HepG2 (cell line): ENCODE measurements at regions not wholly inside any gene's neighbourhood (a gene's known extent, or its start where the extent isn't known, plus 50 kb on each side); places are given as distances from the start of the nearest gene placed in this dataset.

Experiments used
- CCAR2 ChIP-seq: fragments of 200-400 bp; formaldehyde crosslinking; optimal IDR thresholded peaks from 2 replicates; pipeline ENCODE3; 2018; ENCODE audit warnings: low read depth, mild to moderate bottlenecking, low read length, moderate library complexity
- CENPX ChIP-seq: sonication (generic); formaldehyde crosslinking; IDR thresholded peaks from 2 replicates; pipeline ENCODE4 v1.9.0; 2021; ENCODE audit warnings: mild to moderate bottlenecking, missing genetic modification reagents, moderate library complexity
- EHMT2 ChIP-seq: fragments of 200-600 bp; sonication (generic); IDR thresholded peaks from 2 replicates; pipeline ENCODE4 v1.7.0; 2017; ENCODE audit warnings: antibody characterized with exemption, low read depth, low read length, borderline replicate concordance
- FOXC1 ChIP-seq: sonication (generic); formaldehyde crosslinking; IDR thresholded peaks from 2 replicates; pipeline ENCODE4 v1.8.0; 2022; ENCODE audit warnings: mild to moderate bottlenecking, missing genetic modification reagents, borderline replicate concordance
- GATA4 ChIP-seq: sonication (generic); IDR thresholded peaks from 2 replicates; pipeline ENCODE4 v1.6.1; 2016; ENCODE audit warnings: antibody characterized with exemption, low read depth, borderline replicate concordance
- GMEB1 ChIP-seq: sonication (generic); formaldehyde crosslinking; IDR thresholded peaks from 2 replicates; pipeline ENCODE4 v1.5.1; 2020; ENCODE audit warnings: missing genetic modification reagents, mild to moderate bottlenecking, borderline replicate concordance
- HMG20A ChIP-seq: IDR thresholded peaks from 2 replicates; pipeline ENCODE4 v1.6.1; 2016; ENCODE audit warnings: borderline replicate concordance
- KAT8 ChIP-seq: IDR thresholded peaks from 2 replicates; pipeline ENCODE4 v1.6.1; 2016; ENCODE audit warnings: missing genetic modification reagents, missing compliant biosample characterization
- KDM2A ChIP-seq: sonication (generic); formaldehyde crosslinking; IDR thresholded peaks from 2 replicates; pipeline ENCODE4 v1.4.0; 2020; ENCODE audit warnings: low read depth, missing genetic modification reagents, borderline replicate concordance
- MEIS2 ChIP-seq: sonication (generic); formaldehyde crosslinking; IDR thresholded peaks from 2 replicates; pipeline ENCODE4 v1.9.0; 2021; ENCODE audit warnings: mild to moderate bottlenecking, missing genetic modification reagents
- NCOA5 ChIP-seq: sonication (generic); formaldehyde crosslinking; IDR thresholded peaks from 2 replicates; pipeline ENCODE4 v1.4.0; 2020; ENCODE audit warnings: missing genetic modification reagents
- NPAS2 ChIP-seq: sonication (generic); formaldehyde crosslinking; IDR thresholded peaks from 2 replicates; pipeline ENCODE4 v1.8.0; 2022; ENCODE audit warnings: mild to moderate bottlenecking, missing genetic modification reagents, borderline replicate concordance
- NRL ChIP-seq: sonication (generic); formaldehyde crosslinking; IDR thresholded peaks from 2 replicates; pipeline ENCODE4 v1.5.0; 2020; ENCODE audit warnings: missing genetic modification reagents, mild to moderate bottlenecking, moderate library complexity, borderline replicate concordance
- PPARG ChIP-seq: conservative IDR thresholded peaks from 2 replicates; pipeline ENCODE4 v1.6.1; 2016; ENCODE audit warnings: missing biosample characterization, missing genetic modification reagents
- TRIM24 ChIP-seq: sonication (generic); formaldehyde crosslinking; IDR thresholded peaks from 2 replicates; pipeline ENCODE4 v1.8.0; 2022; ENCODE audit warnings: mild to moderate bottlenecking, missing genetic modification reagents
- U2AF1 ChIP-seq: fragments of 200-400 bp; formaldehyde crosslinking; optimal IDR thresholded peaks from 2 replicates; pipeline ENCODE3; 2017; ENCODE audit warnings: mild to moderate bottlenecking, low read depth, low read length
- ZBTB7A ChIP-seq: sonication (generic); formaldehyde crosslinking; IDR thresholded peaks from 2 replicates; pipeline ENCODE4 v1.8.0; 2022; ENCODE audit warnings: mild to moderate bottlenecking, missing genetic modification reagents
- ZMYM3 ChIP-seq: sonication (generic); formaldehyde crosslinking; IDR thresholded peaks from 2 replicates; pipeline ENCODE4 v1.5.1; 2020; ENCODE audit warnings: mild to moderate bottlenecking, missing genetic modification reagents
- ZNF12 ChIP-seq: sonication (generic); formaldehyde crosslinking; IDR thresholded peaks from 2 replicates; pipeline ENCODE4 v1.5.0; 2020; ENCODE audit warnings: missing genetic modification reagents
- ZNF256 ChIP-seq: sonication (generic); formaldehyde crosslinking; conservative IDR thresholded peaks from 2 replicates; pipeline ENCODE4 v1.4.0; 2020; ENCODE audit warnings: missing genetic modification reagents
- ZNF30 ChIP-seq: sonication (generic); formaldehyde crosslinking; IDR thresholded peaks from 2 replicates; pipeline ENCODE4 v1.5.0; 2020; ENCODE audit warnings: mild to moderate bottlenecking, missing genetic modification reagents
- ZNF703 ChIP-seq: sonication (generic); formaldehyde crosslinking; IDR thresholded peaks from 2 replicates; pipeline ENCODE4 v1.5.1; 2020; ENCODE audit warnings: missing genetic modification reagents, mild to moderate bottlenecking, moderate library complexity, borderline replicate concordance
- ZNF720 ChIP-seq: sonication (generic); formaldehyde crosslinking; IDR thresholded peaks from 2 replicates; pipeline ENCODE4 v1.4.0; 2020; ENCODE audit warnings: missing genetic modification reagents
- ZNF724P ChIP-seq: sonication (generic); formaldehyde crosslinking; IDR thresholded peaks from 2 replicates; pipeline ENCODE4 v1.8.0; 2022; ENCODE audit warnings: missing genetic modification reagents, borderline replicate concordance
- ZNF737 ChIP-seq: sonication (generic); formaldehyde crosslinking; IDR thresholded peaks from 2 replicates; pipeline ENCODE4 v1.5.0; 2020; ENCODE audit warnings: missing genetic modification reagents, mild to moderate bottlenecking, borderline replicate concordance
- ZNF768 ChIP-seq: sonication (generic); formaldehyde crosslinking; IDR thresholded peaks from 2 replicates; pipeline ENCODE4 v1.4.0; 2020; ENCODE audit warnings: missing genetic modification reagents
- ZNF841 ChIP-seq: sonication (generic); formaldehyde crosslinking; IDR thresholded peaks from 2 replicates; pipeline ENCODE4 v1.8.1; 2023; ENCODE audit warnings: missing genetic modification reagents, borderline replicate concordance
- TF ChIP-seq, protein P1 (sequence below): sonication (generic); formaldehyde crosslinking; IDR thresholded peaks from 2 replicates; pipeline ENCODE4 v1.8.0; 2022; ENCODE audit warnings: missing genetic modification reagents, mild to moderate bottlenecking, borderline replicate concordance
- TF ChIP-seq, protein P2 (sequence below): sonication (generic); formaldehyde crosslinking; IDR thresholded peaks from 2 replicates; pipeline ENCODE4 v1.4.0; 2020; ENCODE audit warnings: missing genetic modification reagents

DNA sequence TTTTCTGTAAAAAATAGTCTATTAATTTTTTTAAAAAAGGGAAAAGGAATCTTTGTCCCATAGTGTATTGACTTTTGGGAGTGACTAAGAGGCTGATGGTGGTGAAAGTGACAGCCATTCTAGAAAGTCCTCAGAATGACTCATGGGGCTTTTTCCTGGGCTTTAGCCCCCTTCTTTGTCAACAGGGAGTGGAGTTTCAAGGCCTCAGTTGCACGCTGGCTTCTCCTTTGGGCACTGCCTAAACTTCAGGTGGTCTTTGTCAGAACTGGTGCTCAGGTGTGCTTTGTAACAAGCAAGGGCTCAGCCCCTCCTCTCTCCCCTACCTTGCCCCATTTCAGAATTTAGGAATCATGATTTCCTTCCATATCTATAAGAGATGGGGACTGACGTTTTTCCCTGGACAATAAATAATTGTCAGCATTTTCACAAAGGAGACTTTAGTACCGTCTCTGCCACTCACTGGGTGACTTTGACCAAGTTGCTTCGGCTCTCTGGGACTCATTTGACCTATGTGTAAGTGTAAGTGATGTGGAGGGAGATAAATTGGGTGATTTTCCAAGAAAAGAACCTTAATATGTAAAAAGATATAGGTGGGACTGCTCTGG, 61.2 kb upstream of the IGFBP2 start (continued):
- TF ChIP-seq GMEB1 (no peak), ZNF720 (CRISPR knock-in tag) (no peak), CCAR2 (no peak), ZMYM3 (CRISPR knock-in tag) (0 out of 2 replicates have a peak, but pooled peaks have one; percentile 11), PPARG (CRISPR knock-in tag) (no peak), NPAS2 (CRISPR knock-in tag) (no peak), ZNF703 (CRISPR knock-in tag) (no peak), GATA4 (0 out of 2 replicates have a peak, but pooled peaks have one; percentile 12), KAT8 (CRISPR knock-in tag) (no peak), ZNF12 (no peak), TRIM24 (CRISPR knock-in tag) (no peak), EHMT2 (peak; percentile 43; the same call in 1 of the 2 replicates), ZNF737 (CRISPR knock-in tag) (no peak), MEIS2 (CRISPR knock-in tag) (no peak; the same call in 1 of the 2 replicates), U2AF1 (peak; percentile 75), KDM2A (0 out of 2 replicates have a peak, but pooled peaks have one; percentile 13), ZBTB7A (no peak), ZNF768 (CRISPR knock-in tag) (no peak), NRL (CRISPR knock-in tag) (no peak), CENPX (no peak), NCOA5 (no peak), FOXC1 (CRISPR knock-in tag) (no peak), ZNF30 (CRISPR knock-in tag) (no peak), ZNF841 (CRISPR knock-in tag) (no peak), ZNF256 (CRISPR knock-in tag) (no peak), HMG20A (no peak), ZNF724P (CRISPR knock-in tag) (no peak; the same call in 1 of the 2 replicates)
- TF ChIP-seq, protein P1, sequence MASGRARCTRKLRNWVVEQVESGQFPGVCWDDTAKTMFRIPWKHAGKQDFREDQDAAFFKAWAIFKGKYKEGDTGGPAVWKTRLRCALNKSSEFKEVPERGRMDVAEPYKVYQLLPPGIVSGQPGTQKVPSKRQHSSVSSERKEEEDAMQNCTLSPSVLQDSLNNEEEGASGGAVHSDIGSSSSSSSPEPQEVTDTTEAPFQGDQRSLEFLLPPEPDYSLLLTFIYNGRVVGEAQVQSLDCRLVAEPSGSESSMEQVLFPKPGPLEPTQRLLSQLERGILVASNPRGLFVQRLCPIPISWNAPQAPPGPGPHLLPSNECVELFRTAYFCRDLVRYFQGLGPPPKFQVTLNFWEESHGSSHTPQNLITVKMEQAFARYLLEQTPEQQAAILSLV (CRISPR knock-in tag), result no peak
- TF ChIP-seq, protein P2, sequence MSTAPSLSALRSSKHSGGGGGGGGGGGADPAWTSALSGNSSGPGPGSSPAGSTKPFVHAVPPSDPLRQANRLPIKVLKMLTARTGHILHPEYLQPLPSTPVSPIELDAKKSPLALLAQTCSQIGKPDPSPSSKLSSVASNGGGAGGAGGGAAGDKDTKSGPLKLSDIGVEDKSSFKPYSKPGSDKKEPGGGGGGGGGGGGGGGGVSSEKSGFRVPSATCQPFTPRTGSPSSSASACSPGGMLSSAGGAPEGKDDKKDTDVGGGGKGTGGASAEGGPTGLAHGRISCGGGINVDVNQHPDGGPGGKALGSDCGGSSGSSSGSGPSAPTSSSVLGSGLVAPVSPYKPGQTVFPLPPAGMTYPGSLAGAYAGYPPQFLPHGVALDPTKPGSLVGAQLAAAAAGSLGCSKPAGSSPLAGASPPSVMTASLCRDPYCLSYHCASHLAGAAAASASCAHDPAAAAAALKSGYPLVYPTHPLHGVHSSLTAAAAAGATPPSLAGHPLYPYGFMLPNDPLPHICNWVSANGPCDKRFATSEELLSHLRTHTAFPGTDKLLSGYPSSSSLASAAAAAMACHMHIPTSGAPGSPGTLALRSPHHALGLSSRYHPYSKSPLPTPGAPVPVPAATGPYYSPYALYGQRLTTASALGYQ (CRISPR knock-in tag), result peak; percentile 11; the same call in 1 of the 2 replicates
